Activated T-helper 17 cell treated with anti-CD3 and anti-CD28 coated beads, Interleukin-2, amount 50 U/mL, for 72 hours (primary cell): ENCODE measurements at regions not wholly inside any gene's neighbourhood (a gene's known extent, or its start where the extent isn't known, plus 50 kb on each side); places are given as distances from the start of the nearest gene placed in this dataset.

Experiments
- ATAC-seq: fragments of 150-1000 bp; cut with Tn5 transposase; replicated peaks from 2 replicates; pipeline ENCODE4 v1.10.0; 2021; ENCODE audit warnings: mild to moderate bottlenecking, moderate library complexity
- H3K27ac Mint-ChIP-seq: one replicate; pipeline ENCODE4 v1.8.0; 2022; ENCODE audit warnings: mixed read lengths
- H3K27me3 Mint-ChIP-seq: one replicate; pipeline ENCODE4 v1.8.0; 2022; ENCODE audit warnings: mixed read lengths
- H3K36me3 Mint-ChIP-seq: one replicate; pipeline ENCODE4 v1.8.0; 2022; ENCODE audit warnings: low read depth, mild to moderate bottlenecking, mixed read lengths
- H3K4me1 Mint-ChIP-seq: one replicate; pipeline ENCODE4 v1.8.0; 2022; ENCODE audit warnings: mixed read lengths
- H3K4me3 Mint-ChIP-seq: one replicate; pipeline ENCODE4 v1.8.0; 2022; ENCODE audit warnings: mild to moderate bottlenecking, mixed read lengths
- H3K9me3 Mint-ChIP-seq: one replicate; pipeline ENCODE4 v1.8.0; 2022; ENCODE audit warnings: mixed read lengths

DNA sequence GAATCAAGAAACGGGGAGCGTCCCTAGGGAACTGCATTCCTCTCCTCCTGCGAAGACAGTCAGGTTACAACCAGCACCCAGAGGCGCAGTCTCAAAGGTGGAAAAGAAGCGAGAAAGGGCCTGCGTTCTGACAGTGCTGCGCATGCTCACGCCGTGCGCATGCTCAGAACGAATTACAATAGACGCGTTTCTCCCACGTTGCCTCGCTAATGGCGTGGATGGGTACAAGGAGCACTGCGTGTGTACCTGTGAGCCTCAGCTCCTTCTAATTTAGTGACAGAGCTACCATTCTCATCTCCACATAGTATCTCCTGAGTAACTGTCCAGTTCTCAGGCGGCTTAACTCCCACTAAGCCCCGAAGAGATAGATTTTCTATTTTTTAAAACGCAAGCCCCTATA, 448.8 kb downstream of the TXNL1 start:
- H3K4me3 Mint-ChIP-seq: no peak overlapping the region
- no peaks in the 10 kb centered on the region for H3K27me3 Mint-ChIP-seq
- H3K4me1 Mint-ChIP-seq: no peaks in the 10 kb centered on the region
- ATAC-seq: no peak
- no peak overlapping the region for H3K27ac Mint-ChIP-seq
- H3K36me3 Mint-ChIP-seq: no peaks in the 10 kb centered on the region
- H3K9me3 Mint-ChIP-seq: peaks cover 12% of the 10 kb centered on the region

DNA sequence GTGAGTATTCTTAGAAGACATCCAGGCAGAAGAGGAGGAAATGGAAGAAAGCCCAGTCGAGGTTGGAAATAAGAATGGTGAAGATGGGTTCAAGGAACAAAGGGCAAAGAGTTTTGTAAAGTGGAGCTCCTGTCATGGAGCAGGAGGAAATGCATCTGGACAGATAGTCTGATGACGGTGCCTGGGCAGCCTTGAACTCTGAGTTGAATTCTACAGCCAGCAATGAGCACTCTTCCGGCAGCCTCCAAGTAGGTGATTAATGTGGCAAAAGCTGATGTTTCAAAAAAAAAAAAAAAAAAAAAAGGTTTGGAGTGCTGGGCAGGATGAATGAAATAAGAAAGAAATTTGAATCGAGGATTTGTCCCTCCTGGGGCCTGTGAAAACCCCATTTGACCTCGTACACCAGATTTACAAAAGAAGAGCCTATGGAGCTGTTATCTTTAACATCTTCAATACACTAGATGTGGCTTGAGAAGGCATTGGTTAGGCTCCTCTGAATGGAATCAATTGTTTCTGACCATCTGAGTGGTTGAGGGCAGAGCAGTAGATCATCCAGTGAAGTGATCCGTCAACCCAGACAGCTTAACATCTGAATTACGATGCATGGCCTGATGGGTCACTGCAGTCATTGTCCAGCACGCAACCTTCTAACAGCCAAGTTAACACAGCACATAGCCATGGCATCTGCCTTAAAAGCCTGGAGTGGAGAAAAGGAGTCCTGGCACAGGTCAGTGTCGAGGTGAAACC, 449.7 kb downstream of the TXNL1 start:
- Mint-ChIP-seq H3K9me3 (peaks cover 12% of the 10 kb centered on the region), H3K4me3 (no peak overlapping the region), H3K36me3 (no peaks in the 10 kb centered on the region), H3K27ac (no peak overlapping the region), H3K4me1 (no peaks in the 10 kb centered on the region), H3K27me3 (no peaks in the 10 kb centered on the region)
- ATAC-seq: no peak

DNA sequence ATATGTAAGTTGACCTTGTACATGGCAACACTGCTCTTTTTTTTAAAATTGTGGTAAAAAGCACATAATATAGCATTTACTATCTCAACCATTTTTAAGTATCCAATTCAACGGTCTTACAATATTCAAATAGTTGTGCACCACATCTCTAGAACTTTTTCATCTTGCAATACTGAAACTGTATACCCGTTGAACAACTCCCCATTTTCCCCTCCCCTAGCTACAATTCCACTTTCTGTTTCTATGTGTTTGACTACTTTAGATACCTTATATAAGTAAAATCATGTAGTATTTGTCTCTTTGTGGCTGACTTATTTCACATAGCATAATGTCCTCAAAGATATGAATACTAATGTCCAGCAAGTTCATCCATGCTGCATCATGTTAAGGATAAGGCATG, 452.1 kb downstream of the TXNL1 start:
- no peak overlapping the region for H3K4me3 Mint-ChIP-seq
- H3K27ac Mint-ChIP-seq: no peak overlapping the region
- peaks cover 12% of the 10 kb centered on the region for H3K9me3 Mint-ChIP-seq
- H3K36me3 Mint-ChIP-seq: no peaks in the 10 kb centered on the region
- no peak for ATAC-seq
- H3K4me1 Mint-ChIP-seq: no peaks in the 10 kb centered on the region
- no peaks in the 10 kb centered on the region for H3K27me3 Mint-ChIP-seq

- no peaks in the 10 kb centered on the region for H3K27me3 Mint-ChIP-seq
- no peaks in the 10 kb centered on the region for H3K4me1 Mint-ChIP-seq
- no peaks in the 10 kb centered on the region for H3K36me3 Mint-ChIP-seq
- no peak overlapping the region for H3K27ac Mint-ChIP-seq
- no peak overlapping the region for H3K4me3 Mint-ChIP-seq
- no peak for ATAC-seq
- peaks cover 12% of the 10 kb centered on the region for H3K9me3 Mint-ChIP-seq
These were observed 453.3 kb downstream of the TXNL1 start for GRCh38 chr18:56185126-56185525.

GRCh38 chr18:56176751-56177150, 461.6 kb downstream of the TXNL1 start:
- Mint-ChIP-seq H3K27ac (no peak overlapping the region), H3K36me3 (no peaks in the 10 kb centered on the region), H3K27me3 (no peaks in the 10 kb centered on the region), H3K4me1 (no peaks in the 10 kb centered on the region), H3K4me3 (no peak overlapping the region), H3K9me3 (no peaks in the 10 kb centered on the region)
- no peak for ATAC-seq

GRCh38 chr18:56175330-56176001, 462.9 kb downstream of the TXNL1 start:
- H3K27ac Mint-ChIP-seq: no peak overlapping the region
- H3K27me3 Mint-ChIP-seq: no peaks in the 10 kb centered on the region
- ATAC-seq: no peak

DNA sequence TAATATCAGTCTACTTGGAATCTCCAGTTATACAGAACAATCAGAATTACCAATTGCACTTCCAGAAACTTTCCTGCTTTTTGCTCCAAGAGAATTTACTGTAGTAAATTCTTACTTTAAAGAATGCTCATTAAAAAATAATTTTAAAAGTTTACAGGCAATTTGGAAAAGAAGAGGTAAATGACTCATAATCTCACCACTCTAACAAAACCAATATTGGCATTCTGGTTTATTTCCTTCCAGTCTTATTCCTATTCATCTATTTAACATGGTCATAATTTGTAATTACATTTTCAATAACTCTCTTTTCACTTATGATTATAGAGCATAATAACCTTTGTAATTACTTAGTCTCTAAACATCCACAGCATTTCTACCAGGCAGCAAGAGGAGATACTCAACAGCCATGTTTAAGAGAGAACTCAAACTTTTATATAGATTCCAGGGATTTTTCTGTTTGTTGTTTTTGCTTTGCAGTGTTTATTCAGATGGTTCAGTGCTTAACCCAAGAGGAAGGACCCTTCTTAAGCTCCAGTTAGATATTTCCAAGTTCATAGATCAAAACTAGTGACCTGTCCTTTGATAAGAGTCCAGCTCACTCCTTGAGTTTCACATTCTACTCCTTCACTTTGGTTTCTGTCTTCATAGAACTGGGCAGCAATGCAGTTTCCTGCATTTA, 464.7 kb downstream of the TXNL1 start:
- H3K4me3 Mint-ChIP-seq: no peak overlapping the region
- H3K27ac Mint-ChIP-seq: no peak overlapping the region
- peaks cover 3% of the 10 kb centered on the region for H3K9me3 Mint-ChIP-seq
- no peaks in the 10 kb centered on the region for H3K4me1 Mint-ChIP-seq
- no peaks in the 10 kb centered on the region for H3K27me3 Mint-ChIP-seq
- no peaks in the 10 kb centered on the region for H3K36me3 Mint-ChIP-seq
- ATAC-seq: no peak

More at GRCh38 chr18:56175330-56176001, 462.9 kb downstream of the TXNL1 start:
- no peaks in the 10 kb centered on the region for H3K36me3 Mint-ChIP-seq
- no peak overlapping the region for H3K4me3 Mint-ChIP-seq
- H3K4me1 Mint-ChIP-seq: no peaks in the 10 kb centered on the region
- H3K9me3 Mint-ChIP-seq: no peaks in the 10 kb centered on the region

GRCh38 chr18:56172527-56172926, 465.9 kb downstream of the TXNL1 start:
- Mint-ChIP-seq H3K27me3 (no peaks in the 10 kb centered on the region), H3K4me1 (no peaks in the 10 kb centered on the region), H3K4me3 (no peak overlapping the region), H3K27ac (no peak overlapping the region), H3K36me3 (no peaks in the 10 kb centered on the region), H3K9me3 (peaks cover 3% of the 10 kb centered on the region)
- no peak for ATAC-seq

- H3K4me3 Mint-ChIP-seq: no peak overlapping the region
- no peak for ATAC-seq
- no peaks in the 10 kb centered on the region for H3K27me3 Mint-ChIP-seq
- no peaks in the 10 kb centered on the region for H3K4me1 Mint-ChIP-seq
- no peaks in the 10 kb centered on the region for H3K36me3 Mint-ChIP-seq
- H3K9me3 Mint-ChIP-seq: peaks cover 3% of the 10 kb centered on the region
- no peak overlapping the region for H3K27ac Mint-ChIP-seq
These were observed 466.5 kb downstream of the TXNL1 start for GRCh38 chr18:56171848-56172247.

GRCh38 chr18:56168049-56168781, 470.2 kb downstream of the TXNL1 start:
- H3K4me3 Mint-ChIP-seq: no peak overlapping the region
- ATAC-seq: no peak
- no peaks in the 10 kb centered on the region for H3K27me3 Mint-ChIP-seq
- no peak overlapping the region for H3K27ac Mint-ChIP-seq
- peaks cover 3% of the 10 kb centered on the region for H3K9me3 Mint-ChIP-seq
- no peaks in the 10 kb centered on the region for H3K36me3 Mint-ChIP-seq
- no peaks in the 10 kb centered on the region for H3K4me1 Mint-ChIP-seq

DNA sequence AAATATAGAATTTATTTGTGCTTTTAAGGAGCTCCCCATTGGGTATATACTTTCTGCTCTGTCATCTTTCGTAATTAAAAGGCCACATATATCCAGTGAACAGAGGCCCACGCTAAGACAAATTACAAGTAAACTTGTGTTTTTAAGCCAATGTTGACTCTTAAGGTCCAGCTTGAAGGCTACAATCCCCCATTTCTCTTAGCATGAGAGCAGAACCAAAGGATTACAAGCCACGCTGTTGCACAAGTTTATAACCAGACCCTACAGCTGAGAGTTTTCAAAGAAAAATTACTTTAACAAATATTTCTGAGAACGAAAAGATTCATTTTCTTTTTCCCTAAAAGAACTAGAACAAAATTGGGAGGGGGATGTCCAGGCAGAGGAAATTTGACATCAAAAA, 471.0 kb downstream of the TXNL1 start:
- no peak for ATAC-seq

GRCh38 chr18:56166914-56167313, 471.5 kb downstream of the TXNL1 start:
- no peak overlapping the region for H3K4me3 Mint-ChIP-seq
- no peaks in the 10 kb centered on the region for H3K4me1 Mint-ChIP-seq
- no peaks in the 10 kb centered on the region for H3K27me3 Mint-ChIP-seq
- H3K9me3 Mint-ChIP-seq: peaks cover 3% of the 10 kb centered on the region
- H3K36me3 Mint-ChIP-seq: no peaks in the 10 kb centered on the region
- ATAC-seq: no peak
- H3K27ac Mint-ChIP-seq: no peak overlapping the region

More for the DNA sequence above, 471.0 kb downstream of the TXNL1 start:
- no peaks in the 10 kb centered on the region for H3K4me1 Mint-ChIP-seq
- H3K27me3 Mint-ChIP-seq: no peaks in the 10 kb centered on the region
- H3K9me3 Mint-ChIP-seq: peaks cover 3% of the 10 kb centered on the region
- no peak overlapping the region for H3K4me3 Mint-ChIP-seq
- no peaks in the 10 kb centered on the region for H3K36me3 Mint-ChIP-seq
- H3K27ac Mint-ChIP-seq: no peak overlapping the region

- Mint-ChIP-seq H3K4me3 (no peak overlapping the region), H3K36me3 (no peaks in the 10 kb centered on the region), H3K27me3 (no peaks in the 10 kb centered on the region), H3K27ac (no peak overlapping the region), H3K9me3 (peaks cover 3% of the 10 kb centered on the region), H3K4me1 (no peaks in the 10 kb centered on the region)
- ATAC-seq: no peak
These were observed 472.6 kb downstream of the TXNL1 start for GRCh38 chr18:56165601-56166355.
